Neural progenitor cell (in vitro differentiated cells): ENCODE measurements at regions not wholly inside any gene's neighbourhood (a gene's known extent, or its start where the extent isn't known, plus 50 kb on each side); places are given as distances from the start of the nearest gene placed in this dataset.

ENCODE experiments used
- CTCF ChIP-seq: fragments of 200-600 bp; sonication (generic); IDR thresholded peaks from 2 replicates; pipeline ENCODE4 v1.5.1; 2017; ENCODE audit warnings: antibody characterized with exemption, mild to moderate bottlenecking
- EZH2 ChIP-seq: fragments of 200-600 bp; sonication (generic); IDR thresholded peaks from 2 replicates; pipeline ENCODE4 v1.6.1; 2017; ENCODE audit warnings: antibody characterized with exemption, mild to moderate bottlenecking, moderate library complexity
- EZH2phosphoT487 ChIP-seq: fragments of 200-600 bp; sonication (generic); IDR thresholded peaks from 2 replicates; pipeline ENCODE4 v1.6.1; 2017; ENCODE audit warnings: antibody characterized with exemption

- TF ChIP-seq CTCF = no peak
- no peak for TF ChIP-seq EZH2phosphoT487
- TF ChIP-seq EZH2 = no peak
Observed at GRCh38 chr18:33837191-33837590, 259.2 kb downstream of the ASXL3 start.
